H9 (cell line): ENCODE measurements at regions not wholly inside any gene's neighbourhood (a gene's known extent, or its start where the extent isn't known, plus 50 kb on each side); places are given as distances from the start of the nearest gene placed in this dataset.

Experiments used
- DNase-seq: peaks from one replicate; pipeline ENCODE4 v3.0.0-alpha.2; 2017
- H2AFZ ChIP-seq: one replicate; pipeline ENCODE4 v1.6.1; 2013; ENCODE audit warnings: mild to moderate bottlenecking, low read length, control low read depth, moderate library complexity
- H2AK5ac ChIP-seq: 2 replicates; pipeline ENCODE4 v1.6.1; 2013; ENCODE audit warnings: low read length, control low read depth, mixed read lengths; ENCODE audit not compliant: insufficient read length
- H2BK120ac ChIP-seq: one replicate; pipeline ENCODE4 v1.6.1; 2013; ENCODE audit warnings: low read depth, mild to moderate bottlenecking, low read length, control low read depth, inconsistent platforms; ENCODE audit not compliant: poor library complexity, severe bottlenecking
- H2BK12ac ChIP-seq: 2 replicates; pipeline ENCODE4 v1.6.1; 2013; ENCODE audit warnings: low read length, control low read depth, mixed read lengths, low read depth; ENCODE audit not compliant: insufficient read length
- H2BK15ac ChIP-seq: 2 replicates; pipeline ENCODE4 v1.6.1; 2013; ENCODE audit warnings: low read depth, low read length, control low read depth
- H2BK20ac ChIP-seq: one replicate; pipeline ENCODE4 v1.6.1; 2013; ENCODE audit warnings: low read depth, mild to moderate bottlenecking, low read length, control low read depth, inconsistent platforms; ENCODE audit not compliant: poor library complexity, severe bottlenecking
- H2BK5ac ChIP-seq: 2 replicates; pipeline ENCODE4 v1.6.1; 2013; ENCODE audit warnings: low read length, control low read depth, mixed read lengths; ENCODE audit not compliant: insufficient read length
- H3K14ac ChIP-seq: 2 replicates; pipeline ENCODE4 v1.6.1; 2013; ENCODE audit warnings: low read length, control low read depth; ENCODE audit not compliant: insufficient read depth
- H3K18ac ChIP-seq: 2 replicates; pipeline ENCODE4 v1.6.1; 2013; ENCODE audit warnings: low read depth, mild to moderate bottlenecking, mixed read lengths, low read length, control low read depth; ENCODE audit not compliant: insufficient read length
- H3K23ac ChIP-seq: 2 replicates; pipeline ENCODE4 v1.6.1; 2013; ENCODE audit warnings: low read length, control low read depth, mixed read lengths, low read depth; ENCODE audit not compliant: insufficient read length
- H3K23me2 ChIP-seq: 2 replicates; pipeline ENCODE4 v1.6.1; 2013; ENCODE audit warnings: low read depth, mild to moderate bottlenecking, mixed read lengths, low read length, control low read depth; ENCODE audit not compliant: insufficient read length, poor library complexity, severe bottlenecking
- H3K27ac ChIP-seq: 2 replicates; pipeline ENCODE4 v1.5.1; 2013; ENCODE audit warnings: low read length, control low read depth, mixed read lengths, low read depth; ENCODE audit not compliant: insufficient read length
- H3K27me3 ChIP-seq: 2 replicates; pipeline ENCODE4 v1.6.1; 2013; ENCODE audit warnings: low read length, control low read depth, inconsistent platforms; ENCODE audit not compliant: insufficient read depth
- H3K4ac ChIP-seq: 2 replicates; pipeline ENCODE4 v1.6.1; 2013; ENCODE audit warnings: low read depth, mild to moderate bottlenecking, control low read depth, inconsistent platforms, low read length, moderate library complexity
- H3K4me1 ChIP-seq: 2 replicates; pipeline ENCODE4 v1.6.1; 2013; ENCODE audit warnings: low read length, control low read depth, inconsistent platforms; ENCODE audit not compliant: insufficient read depth
- H3K4me2 ChIP-seq: 2 replicates; pipeline ENCODE4 v1.6.1; 2013; ENCODE audit warnings: low read length, control low read depth, mixed read lengths; ENCODE audit not compliant: insufficient read length, insufficient read depth
- H3K56ac ChIP-seq: 2 replicates; pipeline ENCODE4 v1.6.1; 2013; ENCODE audit warnings: low read depth, mild to moderate bottlenecking, mixed read lengths, low read length, control low read depth; ENCODE audit not compliant: insufficient read length
- H3K79me1 ChIP-seq: 2 replicates; pipeline ENCODE4 v1.6.1; 2013; ENCODE audit warnings: low read depth, mild to moderate bottlenecking, moderate library complexity, low read length, control low read depth, inconsistent platforms; ENCODE audit not compliant: insufficient read depth, poor library complexity, severe bottlenecking
- H3K79me2 ChIP-seq: 2 replicates; pipeline ENCODE4 v1.6.1; 2013; ENCODE audit warnings: low read length, control low read depth, inconsistent platforms; ENCODE audit not compliant: insufficient read depth
- H3K9ac ChIP-seq: 2 replicates; pipeline ENCODE4 v1.6.1; 2013; ENCODE audit warnings: low read length, control low read depth, mixed read lengths; ENCODE audit not compliant: insufficient read length; ENCODE audit errors: extremely low read depth
- H3K9me3 ChIP-seq: one replicate; pipeline ENCODE4 v1.6.1; 2013; ENCODE audit warnings: low read depth, low read length, inconsistent platforms; ENCODE audit not compliant: control insufficient read depth
- H3T11ph ChIP-seq: one replicate; pipeline ENCODE4 v1.6.1; 2013; ENCODE audit warnings: mild to moderate bottlenecking, low read length, control low read depth, inconsistent platforms
- H4K20me1 ChIP-seq: one replicate; pipeline ENCODE4 v1.6.1; 2013; ENCODE audit not compliant: control insufficient read depth, insufficient read length, insufficient read depth
- H4K5ac ChIP-seq: 2 replicates; pipeline ENCODE4 v1.6.1; 2013; ENCODE audit warnings: low read depth, mild to moderate bottlenecking, mixed read lengths, low read length, control low read depth; ENCODE audit not compliant: insufficient read length
- H4K8ac ChIP-seq: replicated peaks from 2 replicates; pipeline ENCODE4 v1.6.1; 2013; ENCODE audit warnings: low read length, control low read depth, mixed read lengths, low read depth; ENCODE audit not compliant: insufficient read length
- H4K91ac ChIP-seq: 2 replicates; pipeline ENCODE4 v1.6.1; 2013; ENCODE audit warnings: low read depth, mild to moderate bottlenecking, moderate library complexity, mixed read lengths, low read length, control low read depth; ENCODE audit not compliant: insufficient read length
- H3K27ac Mint-ChIP-seq, 3 experiments: 2 replicates in 2 of 3; 3 replicates in 1 of 3; pipeline ENCODE4 v1.8.0; 2020 to 2021; ENCODE audit warnings: mixed read lengths in 3 of 3, mild to moderate bottlenecking in 1 of 3, moderate library complexity in 1 of 3
- H3K27me3 Mint-ChIP-seq: 2 replicates; pipeline ENCODE4 v1.8.0; 2021; ENCODE audit warnings: low read depth, mild to moderate bottlenecking, moderate library complexity, mixed read lengths
- H3K36me3 Mint-ChIP-seq, 3 experiments: 2 replicates in 2 of 3; 3 replicates in 1 of 3; pipeline ENCODE4 v1.8.0; 2020 to 2021; ENCODE audit warnings: low read depth in 3 of 3, mixed read lengths in 3 of 3; ENCODE audit not compliant: insufficient read depth in 1 of 3
- H3K4me1 Mint-ChIP-seq, 2 experiments: 2 replicates each; pipeline ENCODE4 v1.8.0; 2020; ENCODE audit warnings: mixed read lengths in 2 of 2
- H3K4me3 Mint-ChIP-seq, 2 experiments: 2 replicates in 1 of 2; 3 replicates in 1 of 2; pipeline ENCODE4 v1.8.0; 2020 to 2021; ENCODE audit warnings: mild to moderate bottlenecking in 2 of 2, mixed read lengths in 2 of 2, moderate library complexity in 1 of 2
- H3K9me3 Mint-ChIP-seq, 2 experiments: 2 replicates in 1 of 2; 3 replicates in 1 of 2; pipeline ENCODE4 v1.8.0; 2020; ENCODE audit warnings: mild to moderate bottlenecking in 2 of 2, mixed read lengths in 2 of 2, moderate library complexity in 1 of 2
- WGBS: extraction: QIAGEN DNeasy Blood & Tissue Kit; methylation state at CpG from one replicate; pipeline ENCODE4 v1.1.7; 2013; ENCODE audit warnings: missing lambda C conversion rate, low lambda C conversion rate, mixed read lengths; ENCODE audit not compliant: insufficient read length; ENCODE audit errors: extremely low coverage; 5-methylcytosine and 5-hydroxymethylcytosine counted together
- TF ChIP-seq, protein P1 (sequence below): fragments of 200-600 bp; sonication (generic); conservative IDR thresholded peaks from 3 replicates; pipeline ENCODE4 v1.8.0; 2021; ENCODE audit warnings: antibody characterized with exemption, mild to moderate bottlenecking

DNA sequence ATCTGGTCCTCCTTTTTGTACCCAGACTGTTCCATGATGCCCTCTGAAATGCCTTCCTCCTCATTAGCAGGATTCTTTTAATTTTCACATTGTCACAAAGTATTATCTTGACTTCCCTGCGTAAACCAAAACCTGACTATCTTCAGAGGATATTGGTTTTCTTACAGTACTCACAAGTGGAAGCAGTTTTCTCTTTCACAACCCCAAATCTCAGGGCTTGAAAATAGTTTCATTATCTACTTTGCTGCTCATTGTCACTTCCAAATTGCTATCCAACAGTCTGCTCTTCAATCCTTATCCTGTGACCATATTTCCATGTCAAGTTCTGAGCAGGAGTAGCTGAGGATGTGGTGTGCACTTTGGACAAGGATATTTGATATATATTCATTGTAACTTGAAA, 324.1 kb downstream of the FAM170A start:
- peaks cover 11% of the 10 kb centered on the region for H3K9me3 ChIP-seq
- no peak overlapping the region for H2BK5ac ChIP-seq
- peaks cover 20% of the 10 kb centered on the region in 2 experiments for H3K4me1 Mint-ChIP-seq
- H2BK120ac ChIP-seq: no peak overlapping the region
- no peak overlapping the region for H2BK20ac ChIP-seq
- no peak overlapping the region for H3K4me3 Mint-ChIP-seq
- H4K91ac ChIP-seq: no peak overlapping the region
- H3K14ac ChIP-seq: no peak overlapping the region
- no peak overlapping the region for H3K9ac ChIP-seq
- H3K9me3 Mint-ChIP-seq: peaks cover 5 to 16% of the 10 kb centered on the region in 2 experiments
- no CpG with 5 or more reads among the region's 1 CpG for WGBS
- no peak overlapping the region for H3K4me2 ChIP-seq
- H3K36me3 Mint-ChIP-seq: peaks cover 3 to 14% (median 3%) of the 10 kb centered on the region in 3 experiments; a peak in 6 of 7 replicates
- H4K5ac ChIP-seq: no peak overlapping the region
- no peaks in the 10 kb centered on the region for H3K23me2 ChIP-seq
- DNase-seq: no peak
- no peak overlapping the region for H4K8ac ChIP-seq
- H3K27ac ChIP-seq: no peak overlapping the region
- no peak overlapping the region for H2AK5ac ChIP-seq
- H3K27me3 Mint-ChIP-seq: no peaks in the 10 kb centered on the region
- no peak overlapping the region for H3K27ac Mint-ChIP-seq
- no peak overlapping the region for H3K23ac ChIP-seq
- H2AFZ ChIP-seq: no peak overlapping the region
- H3K4me1 ChIP-seq: peaks cover 2% of the 10 kb centered on the region; the same call in 1 of the 2 replicates
- no peak overlapping the region for H2BK15ac ChIP-seq
- no peak overlapping the region for H3K56ac ChIP-seq
- H3K79me1 ChIP-seq: no peaks in the 10 kb centered on the region
- H4K20me1 ChIP-seq: no peaks in the 10 kb centered on the region
- no peak overlapping the region for H3K4ac ChIP-seq
- no peak overlapping the region for H3K18ac ChIP-seq
- no peak overlapping the region for H2BK12ac ChIP-seq
- H3K27me3 ChIP-seq: no peaks in the 10 kb centered on the region
- TF ChIP-seq, protein P1, sequence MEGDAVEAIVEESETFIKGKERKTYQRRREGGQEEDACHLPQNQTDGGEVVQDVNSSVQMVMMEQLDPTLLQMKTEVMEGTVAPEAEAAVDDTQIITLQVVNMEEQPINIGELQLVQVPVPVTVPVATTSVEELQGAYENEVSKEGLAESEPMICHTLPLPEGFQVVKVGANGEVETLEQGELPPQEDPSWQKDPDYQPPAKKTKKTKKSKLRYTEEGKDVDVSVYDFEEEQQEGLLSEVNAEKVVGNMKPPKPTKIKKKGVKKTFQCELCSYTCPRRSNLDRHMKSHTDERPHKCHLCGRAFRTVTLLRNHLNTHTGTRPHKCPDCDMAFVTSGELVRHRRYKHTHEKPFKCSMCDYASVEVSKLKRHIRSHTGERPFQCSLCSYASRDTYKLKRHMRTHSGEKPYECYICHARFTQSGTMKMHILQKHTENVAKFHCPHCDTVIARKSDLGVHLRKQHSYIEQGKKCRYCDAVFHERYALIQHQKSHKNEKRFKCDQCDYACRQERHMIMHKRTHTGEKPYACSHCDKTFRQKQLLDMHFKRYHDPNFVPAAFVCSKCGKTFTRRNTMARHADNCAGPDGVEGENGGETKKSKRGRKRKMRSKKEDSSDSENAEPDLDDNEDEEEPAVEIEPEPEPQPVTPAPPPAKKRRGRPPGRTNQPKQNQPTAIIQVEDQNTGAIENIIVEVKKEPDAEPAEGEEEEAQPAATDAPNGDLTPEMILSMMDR: no peak
- no peaks in the 10 kb centered on the region for H3K79me2 ChIP-seq
- H3T11ph ChIP-seq: no peak overlapping the region
